ENCODE measurements at regions not wholly inside any gene's neighbourhood (a gene's known extent, or its start where the extent isn't known, plus 50 kb on each side); places are given as distances from the start of the nearest gene placed in this dataset.

GRCh38 chr7:124338861-124339260 lies 306.0 kb upstream of the TMEM229A start:
- peaks cover 0 to 2% of the 10 kb centered on the region in 2 experiments; a peak in 1 of 5 replicates for H3K9me3 Mint-ChIP-seq

More at GRCh38 chr7:124338861-124339260, 306.0 kb upstream of the TMEM229A start:
- no peak overlapping the region for H2BK120ac ChIP-seq (ENCODE audit: low read depth, low read length, poor library complexity, severe bottlenecking)
- H2AFZ ChIP-seq (ENCODE audit: low read length): no peak overlapping the region
- H3K79me2 ChIP-seq (ENCODE audit: insufficient read depth, low read length): no peaks in the 10 kb centered on the region
- Mint-ChIP-seq H3K27ac (no peak overlapping the region; a peak in 1 of 7 replicates), H3K4me1 (no peaks in the 10 kb centered on the region), H3K27me3 (ENCODE audit: low read depth) (no peaks in the 10 kb centered on the region), H3K4me3 (no peak overlapping the region), H3K36me3 (ENCODE audit: insufficient read depth in 1 of 3, low read depth in 3 of 3) (no peaks in the 10 kb centered on the region)
- H3T11ph ChIP-seq (ENCODE audit: low read length): no peak overlapping the region
- H3K4me1 ChIP-seq (ENCODE audit: insufficient read depth, low read length): no peaks in the 10 kb centered on the region
- TF ChIP-seq, protein P1, sequence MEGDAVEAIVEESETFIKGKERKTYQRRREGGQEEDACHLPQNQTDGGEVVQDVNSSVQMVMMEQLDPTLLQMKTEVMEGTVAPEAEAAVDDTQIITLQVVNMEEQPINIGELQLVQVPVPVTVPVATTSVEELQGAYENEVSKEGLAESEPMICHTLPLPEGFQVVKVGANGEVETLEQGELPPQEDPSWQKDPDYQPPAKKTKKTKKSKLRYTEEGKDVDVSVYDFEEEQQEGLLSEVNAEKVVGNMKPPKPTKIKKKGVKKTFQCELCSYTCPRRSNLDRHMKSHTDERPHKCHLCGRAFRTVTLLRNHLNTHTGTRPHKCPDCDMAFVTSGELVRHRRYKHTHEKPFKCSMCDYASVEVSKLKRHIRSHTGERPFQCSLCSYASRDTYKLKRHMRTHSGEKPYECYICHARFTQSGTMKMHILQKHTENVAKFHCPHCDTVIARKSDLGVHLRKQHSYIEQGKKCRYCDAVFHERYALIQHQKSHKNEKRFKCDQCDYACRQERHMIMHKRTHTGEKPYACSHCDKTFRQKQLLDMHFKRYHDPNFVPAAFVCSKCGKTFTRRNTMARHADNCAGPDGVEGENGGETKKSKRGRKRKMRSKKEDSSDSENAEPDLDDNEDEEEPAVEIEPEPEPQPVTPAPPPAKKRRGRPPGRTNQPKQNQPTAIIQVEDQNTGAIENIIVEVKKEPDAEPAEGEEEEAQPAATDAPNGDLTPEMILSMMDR (conservative IDR thresholded peaks at IDR 0.05): no peak
- no peak for DNase-seq
- H3K27ac ChIP-seq (ENCODE audit: insufficient read length, low read depth, low read length): no peak overlapping the region
- no peak overlapping the region for H2BK12ac ChIP-seq (ENCODE audit: insufficient read length, low read depth, low read length)
- H2BK20ac ChIP-seq (ENCODE audit: low read depth, low read length, poor library complexity, severe bottlenecking): no peak overlapping the region
- H2BK15ac ChIP-seq (ENCODE audit: low read depth, low read length): no peak overlapping the region
- H4K91ac ChIP-seq (ENCODE audit: insufficient read length, low read depth, low read length): no peak overlapping the region
- no peak overlapping the region for H4K5ac ChIP-seq (ENCODE audit: insufficient read length, low read depth, low read length)
- H2AK5ac ChIP-seq (ENCODE audit: insufficient read length, low read length): no peak overlapping the region
- no peaks in the 10 kb centered on the region for H3K9me3 ChIP-seq (ENCODE audit: control insufficient read depth, low read depth, low read length)
- H4K20me1 ChIP-seq (ENCODE audit: control insufficient read depth, insufficient read depth, insufficient read length): no peaks in the 10 kb centered on the region
- H3K4ac ChIP-seq (ENCODE audit: low read depth, low read length): no peak overlapping the region
- H3K14ac ChIP-seq (ENCODE audit: insufficient read depth, low read length): no peak overlapping the region
- no peak overlapping the region for H3K9ac ChIP-seq (ENCODE audit: extremely low read depth, insufficient read length, low read length)
- no peaks in the 10 kb centered on the region for H3K23me2 ChIP-seq (ENCODE audit: insufficient read length, low read depth, low read length, poor library complexity, severe bottlenecking)
- no peak overlapping the region for H3K56ac ChIP-seq (ENCODE audit: insufficient read length, low read depth, low read length)
- H3K23ac ChIP-seq (ENCODE audit: insufficient read length, low read depth, low read length): no peak overlapping the region
- no peak overlapping the region for H4K8ac ChIP-seq (replicated peaks; ENCODE audit: insufficient read length, low read depth, low read length)
- no peak overlapping the region for H2BK5ac ChIP-seq (ENCODE audit: insufficient read length, low read length)
- H3K18ac ChIP-seq (ENCODE audit: insufficient read length, low read depth, low read length): no peak overlapping the region
- H3K27me3 ChIP-seq (ENCODE audit: insufficient read depth, low read length): no peaks in the 10 kb centered on the region
- H3K4me2 ChIP-seq (ENCODE audit: insufficient read depth, insufficient read length, low read length): no peak overlapping the region
- no CpG with 5 or more reads among the region's 2 CpGs for WGBS (ENCODE audit: extremely low coverage, insufficient read length, low lambda C conversion rate)
- no peaks in the 10 kb centered on the region for H3K79me1 ChIP-seq (ENCODE audit: insufficient read depth, low read depth, low read length, poor library complexity, severe bottlenecking)

Data from H9 (cell line).